ENCODE measurements at regions not wholly inside any gene's neighbourhood (a gene's known extent, or its start where the extent isn't known, plus 50 kb on each side); places are given as distances from the start of the nearest gene placed in this dataset.

GRCh38 chr1:177755851-177756560, 213.9 kb downstream of the SEC16B start:
- Histone ChIP-seq H3K27me3 (ENCODE audit: control insufficient read depth in 2 of 2, insufficient read depth in 1 of 2, low read length in 1 of 2) (no peaks in the 10 kb centered on the region), H3K36me3 (ENCODE audit: control insufficient read depth in 2 of 2, insufficient read depth in 2 of 2, low read length in 1 of 2) (no peaks in the 10 kb centered on the region), H3K4me1 (ENCODE audit: control insufficient read depth in 2 of 2, insufficient read depth in 2 of 2, low read length in 2 of 2) (no peaks in the 10 kb centered on the region), H3K9me3 (ENCODE audit: control insufficient read depth in 2 of 2, insufficient read depth in 1 of 2, low read length in 1 of 2) (peaks cover 0 to 3% of the 10 kb centered on the region in 2 donors), H3K4me3 (ENCODE audit: low read length in 2 of 2) (no peak overlapping the region), H3K27ac (ENCODE audit: low read depth in 1 of 2, low read length in 1 of 2) (no peak overlapping the region)
- 80% methylated on average over 7 of the region's 7 CpGs for WGBS
- no peak for DNase-seq (ENCODE audit: low read depth in 6 of 9, low spot score in 9 of 9)

GRCh38 chr1:177754603-177755002, 215.3 kb downstream of the SEC16B start:
- peaks cover 0 to 3% of the 10 kb centered on the region in 2 donors for H3K9me3 ChIP-seq (ENCODE audit: control insufficient read depth in 2 of 2, insufficient read depth in 1 of 2, low read length in 1 of 2)
- no peak overlapping the region for H3K4me3 ChIP-seq (ENCODE audit: low read length in 2 of 2)
- H3K36me3 ChIP-seq (ENCODE audit: control insufficient read depth in 2 of 2, insufficient read depth in 2 of 2, low read length in 1 of 2) = no peaks in the 10 kb centered on the region
- no peaks in the 10 kb centered on the region for H3K27me3 ChIP-seq (ENCODE audit: control insufficient read depth in 2 of 2, insufficient read depth in 1 of 2, low read length in 1 of 2)
- 44% methylated on average over 2 of the region's 2 CpGs for WGBS
- no peaks in the 10 kb centered on the region for H3K4me1 ChIP-seq (ENCODE audit: control insufficient read depth in 2 of 2, insufficient read depth in 2 of 2, low read length in 2 of 2)
- no peak overlapping the region for H3K27ac ChIP-seq (ENCODE audit: low read depth in 1 of 2, low read length in 1 of 2)
- DNase-seq (ENCODE audit: low read depth in 6 of 9, low spot score in 9 of 9) = no peak

GRCh38 chr1:177753655-177754054, 216.2 kb downstream of the SEC16B start:
- no peaks in the 10 kb centered on the region for H3K36me3 ChIP-seq (ENCODE audit: control insufficient read depth in 2 of 2, insufficient read depth in 2 of 2, low read length in 1 of 2)
- no peak for DNase-seq (ENCODE audit: low read depth in 6 of 9, low spot score in 9 of 9)
- no peak overlapping the region for H3K27ac ChIP-seq (ENCODE audit: low read depth in 1 of 2, low read length in 1 of 2)
- H3K4me1 ChIP-seq (ENCODE audit: control insufficient read depth in 2 of 2, insufficient read depth in 2 of 2, low read length in 2 of 2) = no peaks in the 10 kb centered on the region
- no peaks in the 10 kb centered on the region for H3K27me3 ChIP-seq (ENCODE audit: control insufficient read depth in 2 of 2, insufficient read depth in 1 of 2, low read length in 1 of 2)
- no peak overlapping the region for H3K4me3 ChIP-seq (ENCODE audit: low read length in 2 of 2)
- no peaks in the 10 kb centered on the region for H3K9me3 ChIP-seq (ENCODE audit: control insufficient read depth in 2 of 2, insufficient read depth in 1 of 2, low read length in 1 of 2)
- 89% methylated on average over 5 of the region's 5 CpGs for WGBS

GRCh38 chr1:177748080-177748801, 221.6 kb downstream of the SEC16B start:
- 94% methylated on average over 4 of the region's 4 CpGs for WGBS
- Histone ChIP-seq H3K27ac (ENCODE audit: low read depth in 1 of 2, low read length in 1 of 2) (no peak overlapping the region), H3K36me3 (ENCODE audit: control insufficient read depth in 2 of 2, insufficient read depth in 2 of 2, low read length in 1 of 2) (no peaks in the 10 kb centered on the region), H3K27me3 (ENCODE audit: control insufficient read depth in 2 of 2, insufficient read depth in 1 of 2, low read length in 1 of 2) (no peaks in the 10 kb centered on the region), H3K4me1 (ENCODE audit: control insufficient read depth in 2 of 2, insufficient read depth in 2 of 2, low read length in 2 of 2) (no peaks in the 10 kb centered on the region), H3K4me3 (ENCODE audit: low read length in 2 of 2) (no peak overlapping the region), H3K9me3 (ENCODE audit: control insufficient read depth in 2 of 2, insufficient read depth in 1 of 2, low read length in 1 of 2) (no peaks in the 10 kb centered on the region)
- DNase-seq (ENCODE audit: low read depth in 6 of 9, low spot score in 9 of 9) = no peak

GRCh38 chr1:177746155-177746554, 223.7 kb downstream of the SEC16B start:
- Histone ChIP-seq H3K36me3 (ENCODE audit: control insufficient read depth in 2 of 2, insufficient read depth in 2 of 2, low read length in 1 of 2) (no peaks in the 10 kb centered on the region), H3K27me3 (ENCODE audit: control insufficient read depth in 2 of 2, insufficient read depth in 1 of 2, low read length in 1 of 2) (no peaks in the 10 kb centered on the region), H3K4me1 (ENCODE audit: control insufficient read depth in 2 of 2, insufficient read depth in 2 of 2, low read length in 2 of 2) (no peaks in the 10 kb centered on the region), H3K27ac (ENCODE audit: low read depth in 1 of 2, low read length in 1 of 2) (no peak overlapping the region), H3K4me3 (ENCODE audit: low read length in 2 of 2) (no peak overlapping the region), H3K9me3 (ENCODE audit: control insufficient read depth in 2 of 2, insufficient read depth in 1 of 2, low read length in 1 of 2) (no peaks in the 10 kb centered on the region)
- 85% methylated on average over 3 of the region's 3 CpGs for WGBS
- DNase-seq (ENCODE audit: low read depth in 6 of 9, low spot score in 9 of 9) = no peak

- Histone ChIP-seq H3K27me3 (ENCODE audit: control insufficient read depth in 2 of 2, insufficient read depth in 1 of 2, low read length in 1 of 2) (no peaks in the 10 kb centered on the region), H3K36me3 (ENCODE audit: control insufficient read depth in 2 of 2, insufficient read depth in 2 of 2, low read length in 1 of 2) (no peaks in the 10 kb centered on the region), H3K27ac (ENCODE audit: low read depth in 1 of 2, low read length in 1 of 2) (no peak overlapping the region), H3K4me3 (ENCODE audit: low read length in 2 of 2) (no peak overlapping the region), H3K9me3 (ENCODE audit: control insufficient read depth in 2 of 2, insufficient read depth in 1 of 2, low read length in 1 of 2) (no peaks in the 10 kb centered on the region), H3K4me1 (ENCODE audit: control insufficient read depth in 2 of 2, insufficient read depth in 2 of 2, low read length in 2 of 2) (no peaks in the 10 kb centered on the region)
- 90% methylated on average over 1 of the region's 1 CpG for WGBS
- no peak for DNase-seq (ENCODE audit: low read depth in 6 of 9, low spot score in 9 of 9)
These were observed 225.0 kb downstream of the SEC16B start for GRCh38 chr1:177744906-177745305.

- no peaks in the 10 kb centered on the region for H3K9me3 ChIP-seq (ENCODE audit: control insufficient read depth in 2 of 2, insufficient read depth in 1 of 2, low read length in 1 of 2)
- no peak overlapping the region for H3K27ac ChIP-seq (ENCODE audit: low read depth in 1 of 2, low read length in 1 of 2)
- no peak overlapping the region for H3K4me3 ChIP-seq (ENCODE audit: low read length in 2 of 2)
- H3K27me3 ChIP-seq (ENCODE audit: control insufficient read depth in 2 of 2, insufficient read depth in 1 of 2, low read length in 1 of 2) = no peaks in the 10 kb centered on the region
- DNase-seq (ENCODE audit: low read depth in 6 of 9, low spot score in 9 of 9) = no peak
- WGBS = 17% methylated on average over 1 of the region's 1 CpG
- no peaks in the 10 kb centered on the region for H3K4me1 ChIP-seq (ENCODE audit: control insufficient read depth in 2 of 2, insufficient read depth in 2 of 2, low read length in 2 of 2)
- H3K36me3 ChIP-seq (ENCODE audit: control insufficient read depth in 2 of 2, insufficient read depth in 2 of 2, low read length in 1 of 2) = no peaks in the 10 kb centered on the region
These were observed 228.4 kb downstream of the SEC16B start for GRCh38 chr1:177741476-177741875.

- Histone ChIP-seq H3K9me3 (ENCODE audit: control insufficient read depth in 2 of 2, insufficient read depth in 1 of 2, low read length in 1 of 2) (no peaks in the 10 kb centered on the region), H3K36me3 (ENCODE audit: control insufficient read depth in 2 of 2, insufficient read depth in 2 of 2, low read length in 1 of 2) (no peaks in the 10 kb centered on the region), H3K27ac (ENCODE audit: low read depth in 1 of 2, low read length in 1 of 2) (no peak overlapping the region), H3K27me3 (ENCODE audit: control insufficient read depth in 2 of 2, insufficient read depth in 1 of 2, low read length in 1 of 2) (no peaks in the 10 kb centered on the region), H3K4me3 (ENCODE audit: low read length in 2 of 2) (no peak overlapping the region), H3K4me1 (ENCODE audit: control insufficient read depth in 2 of 2, insufficient read depth in 2 of 2, low read length in 2 of 2) (no peaks in the 10 kb centered on the region)
- 88% methylated on average over 2 of the region's 2 CpGs for WGBS
- DNase-seq (ENCODE audit: low read depth in 6 of 9, low spot score in 9 of 9) = no peak
These were observed 230.1 kb downstream of the SEC16B start for GRCh38 chr1:177739780-177740179.

- DNase-seq (ENCODE audit: low read depth in 6 of 9, low spot score in 9 of 9) = no peak
- 93% methylated on average over 2 of the region's 2 CpGs for WGBS
- Histone ChIP-seq H3K4me3 (ENCODE audit: low read length in 2 of 2) (no peak overlapping the region), H3K4me1 (ENCODE audit: control insufficient read depth in 2 of 2, insufficient read depth in 2 of 2, low read length in 2 of 2) (no peaks in the 10 kb centered on the region), H3K36me3 (ENCODE audit: control insufficient read depth in 2 of 2, insufficient read depth in 2 of 2, low read length in 1 of 2) (no peaks in the 10 kb centered on the region), H3K27ac (ENCODE audit: low read depth in 1 of 2, low read length in 1 of 2) (no peak overlapping the region), H3K9me3 (ENCODE audit: control insufficient read depth in 2 of 2, insufficient read depth in 1 of 2, low read length in 1 of 2) (no peaks in the 10 kb centered on the region), H3K27me3 (ENCODE audit: control insufficient read depth in 2 of 2, insufficient read depth in 1 of 2, low read length in 1 of 2) (no peaks in the 10 kb centered on the region)
These were observed 232.4 kb downstream of the SEC16B start for GRCh38 chr1:177737456-177737855.
